GM23338 (cell line): ENCODE measurements at regions not wholly inside any gene's neighbourhood (a gene's known extent, or its start where the extent isn't known, plus 50 kb on each side); places are given as distances from the start of the nearest gene placed in this dataset.
A peak's percentile ranks its signal among the peaks of the same experiment; 100 is the strongest.

Experiments used
- ATAC-seq: fragments of 200-7000 bp; cut with Tn5 transposase; 3 replicates; pipeline ENCODE4 v1.9.1; 2020
- DNase-seq: peaks from one replicate; pipeline ENCODE4 v3.0.0-alpha.2; 2015; ENCODE audit warnings: low spot score
- H2AFZ ChIP-seq: fragments of 200-600 bp; sonication (generic); 2 replicates; pipeline ENCODE4 v1.8.0; 2016; ENCODE audit warnings: antibody characterized with exemption, mild to moderate bottlenecking, moderate library complexity
- H3F3A ChIP-seq: fragments of 200-600 bp; sonication (generic); replicated peaks from 2 replicates; pipeline ENCODE4 v1.8.0; 2017; ENCODE audit warnings: antibody characterized with exemption, mixed run types, low read depth
- H3K27ac ChIP-seq: fragments of 200-600 bp; sonication (generic); 2 replicates; pipeline ENCODE4 v1.6.1; 2016; ENCODE audit warnings: low read depth
- H3K27me3 ChIP-seq: fragments of 200-600 bp; sonication (generic); 2 replicates; pipeline ENCODE4 v1.8.0; 2016; ENCODE audit warnings: mild to moderate bottlenecking, mixed run types, moderate library complexity; ENCODE audit not compliant: insufficient read depth
- H3K36me3 ChIP-seq: fragments of 200-600 bp; sonication (generic); 2 replicates; pipeline ENCODE4 v1.8.0; 2016; ENCODE audit warnings: mild to moderate bottlenecking; ENCODE audit not compliant: insufficient read depth
- H3K4me1 ChIP-seq: fragments of 200-600 bp; sonication (generic); 2 replicates; pipeline ENCODE4 v1.8.0; 2016; ENCODE audit warnings: mild to moderate bottlenecking, moderate library complexity; ENCODE audit not compliant: insufficient read depth
- H3K4me2 ChIP-seq: fragments of 200-600 bp; sonication (generic); 2 replicates; pipeline ENCODE4 v1.7.1; 2017; ENCODE audit warnings: mixed run types
- H3K4me3 ChIP-seq: fragments of 200-600 bp; sonication (generic); 2 replicates; pipeline ENCODE4 v1.6.1; 2016; ENCODE audit warnings: mixed run types
- H3K79me2 ChIP-seq: fragments of 200-600 bp; sonication (generic); replicated peaks from 2 replicates; pipeline ENCODE4 v1.8.0; 2017; ENCODE audit warnings: mild to moderate bottlenecking; ENCODE audit not compliant: insufficient read depth
- H3K9me2 ChIP-seq: fragments of 200-600 bp; sonication (generic); 2 replicates; pipeline ENCODE4 v1.8.0; 2017; ENCODE audit not compliant: insufficient read depth
- H4K20me1 ChIP-seq: fragments of 200-600 bp; sonication (generic); replicated peaks from 2 replicates; pipeline ENCODE4 v1.8.0; 2017; ENCODE audit warnings: mild to moderate bottlenecking; ENCODE audit not compliant: insufficient read depth
- H3K27ac Mint-ChIP-seq: 2 replicates; pipeline ENCODE4 v1.8.0; 2020; ENCODE audit warnings: inconsistent platforms, mild to moderate bottlenecking, moderate library complexity, mixed read lengths
- H3K27me3 Mint-ChIP-seq: 3 replicates; pipeline ENCODE4 v1.8.0; 2022; ENCODE audit warnings: low read depth, mild to moderate bottlenecking, moderate library complexity, mixed read lengths, inconsistent platforms; ENCODE audit not compliant: insufficient read depth, poor library complexity
- H3K36me3 Mint-ChIP-seq: 3 replicates; pipeline ENCODE4 v1.8.0; 2021; ENCODE audit warnings: low read depth, mild to moderate bottlenecking, inconsistent platforms, moderate library complexity, mixed read lengths
- H3K4me1 Mint-ChIP-seq: 3 replicates; pipeline ENCODE4 v1.8.0; 2020; ENCODE audit warnings: mild to moderate bottlenecking, inconsistent platforms, mixed read lengths
- H3K4me3 Mint-ChIP-seq: 3 replicates; pipeline ENCODE4 v1.8.0; 2021; ENCODE audit warnings: moderate library complexity, mild to moderate bottlenecking, inconsistent platforms, mixed read lengths
- H3K9me3 Mint-ChIP-seq: 3 replicates; pipeline ENCODE4 v1.8.0; 2020; ENCODE audit warnings: moderate library complexity, mild to moderate bottlenecking, inconsistent platforms, mixed read lengths
- CTCF ChIP-seq, 2 experiments: fragments of 200-600 bp in 1 of 2; sonication (generic) in 1 of 2; conservative IDR thresholded peaks; 2 replicates each; pipeline versions ENCODE4 v1.5.1 to v1.6.1; 2016 to 2017; ENCODE audit warnings: antibody characterized with exemption in 2 of 2, low read depth in 2 of 2, mild to moderate bottlenecking in 2 of 2, moderate library complexity in 1 of 2
- ETS1 ChIP-seq: IDR thresholded peaks from 2 replicates; pipeline ENCODE4 v1.6.1; 2016; ENCODE audit warnings: antibody characterized with exemption
- EZH2 ChIP-seq: fragments of 200-600 bp; sonication (generic); IDR thresholded peaks from one replicate; pipeline ENCODE4 v1.8.0; 2017; ENCODE audit warnings: antibody characterized with exemption, mild to moderate bottlenecking, low read depth; ENCODE audit not compliant: unreplicated experiment
- EZH2phosphoT487 ChIP-seq: fragments of 200-600 bp; sonication (generic); IDR thresholded peaks from one replicate; pipeline ENCODE4 v1.8.1; 2018; ENCODE audit warnings: antibody characterized with exemption; ENCODE audit not compliant: unreplicated experiment
- POLR2AphosphoS5 ChIP-seq: IDR thresholded peaks from 2 replicates; pipeline ENCODE4 v1.6.1; 2016; ENCODE audit warnings: antibody characterized with exemption, low read depth
- REST ChIP-seq: IDR thresholded peaks from one replicate; pipeline ENCODE4 v1.6.1; 2018; ENCODE audit warnings: antibody characterized with exemption; ENCODE audit not compliant: unreplicated experiment
- ZNF114 ChIP-seq: fragments of 250-450 bp; sonication (Bioruptor Pico); IDR thresholded peaks from 2 replicates; pipeline ENCODE4 v1.5.0; 2020; ENCODE audit warnings: mild to moderate bottlenecking, moderate library complexity

GRCh38 chr5:82800826-82801225, 276.4 kb downstream of the TMEM167A start (continued):
- TF ChIP-seq POLR2AphosphoS5, result no peak
- no peak for TF ChIP-seq EZH2
- TF ChIP-seq EZH2phosphoT487, result no peak
- TF ChIP-seq ZNF114 (CRISPR knock-in tag), result no peak
- no peak for TF ChIP-seq REST

GRCh38 chr5:82799361-82800077, 277.7 kb downstream of the TMEM167A start:
- Histone ChIP-seq H3F3A (no peaks in the 10 kb centered on the region), H3K27ac (no peak overlapping the region), H3K27me3 (no peaks in the 10 kb centered on the region), H3K4me3 (no peak overlapping the region), H4K20me1 (no peaks in the 10 kb centered on the region), H3K4me1 (peaks cover 19% of the 10 kb centered on the region), H3K9me2 (no peaks in the 10 kb centered on the region), H3K4me2 (no peak overlapping the region), H3K36me3 (no peaks in the 10 kb centered on the region), H2AFZ (no peak overlapping the region), H3K79me2 (no peaks in the 10 kb centered on the region)
- TF ChIP-seq CTCF (conservative IDR thresholded peaks at IDR 0.05; ENCODE audit: low read depth in 2 of 2), result peak in 1 of 2 experiments; percentile 36; a peak in 2 of 4 replicates
- TF ChIP-seq EZH2, result no peak
- no peak for TF ChIP-seq EZH2phosphoT487
- TF ChIP-seq ZNF114 (CRISPR knock-in tag), result no peak
- TF ChIP-seq POLR2AphosphoS5, result no peak
- no peak for TF ChIP-seq ETS1
- 0 out of 2 replicates have a peak overlapping the region, but pooled peaks have one; percentile 5 for H3K27ac Mint-ChIP-seq
- no peaks in the 10 kb centered on the region for H3K27me3 Mint-ChIP-seq
- no peaks in the 10 kb centered on the region for H3K9me3 Mint-ChIP-seq
- no peak overlapping the region for H3K4me3 Mint-ChIP-seq
- peaks cover 24% of the 10 kb centered on the region for H3K4me1 Mint-ChIP-seq
- ATAC-seq (peak; percentile 52), DNase-seq (peak; percentile 23)
- H3K36me3 Mint-ChIP-seq, result no peaks in the 10 kb centered on the region
